ENCODE measurements at regions not wholly inside any gene's neighbourhood (a gene's known extent, or its start where the extent isn't known, plus 50 kb on each side); places are given as distances from the start of the nearest gene placed in this dataset.

DNA sequence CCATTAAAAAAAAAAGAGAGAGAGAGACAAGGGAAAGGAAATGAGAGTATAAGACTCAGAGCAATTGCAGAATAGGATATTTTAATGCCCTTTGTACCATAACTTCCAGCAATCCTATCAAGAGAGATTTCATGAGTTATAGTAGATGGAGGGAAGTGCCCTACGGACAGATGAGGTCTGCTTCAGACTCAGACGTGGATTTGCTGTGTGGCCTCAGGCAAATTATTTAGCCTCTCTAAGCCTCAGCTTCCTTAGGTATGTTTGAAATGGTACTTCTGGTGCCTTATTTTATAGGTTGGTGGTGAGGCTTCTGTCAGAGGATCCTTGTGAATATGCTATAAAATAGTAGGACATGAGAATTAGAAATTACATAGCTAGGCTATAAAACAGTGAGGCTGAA, 448.2 kb downstream of the EDEM1 start:
- Histone ChIP-seq H4K20me1 (ENCODE audit: insufficient read depth, low read length) (no peaks in the 10 kb centered on the region), H3K9me3 (ENCODE audit: low read length) (no peaks in the 10 kb centered on the region), H3K9ac (ENCODE audit: insufficient read depth, low read depth, low read length) (no peak overlapping the region), H3K4me2 (ENCODE audit: low read depth, low read length) (no peak overlapping the region), H3K79me2 (ENCODE audit: insufficient read depth, low read length) (no peaks in the 10 kb centered on the region), H2AFZ (ENCODE audit: low read length) (no peak overlapping the region), H3K36me3 (replicated peaks in 1 of 2; ENCODE audit: control insufficient read depth in 1 of 2, insufficient read depth in 2 of 2, low read length in 2 of 2) (no peaks in the 10 kb centered on the region), H3K27me3 (ENCODE audit: control insufficient read depth in 1 of 2, insufficient read depth in 2 of 2, low read length in 2 of 2) (no peaks in the 10 kb centered on the region), H3K4me1 (ENCODE audit: insufficient read depth, low read length) (no peaks in the 10 kb centered on the region), H3K27ac (ENCODE audit: extremely low read length, insufficient read depth, low read length) (no peak overlapping the region), H3K4me3 (replicated peaks in 1 of 3; ENCODE audit: insufficient read depth in 1 of 3, low read depth in 2 of 3, low read length in 3 of 3) (no peak overlapping the region)
- ATAC-seq (no peak), FAIRE-seq (no peak), DNase-seq (ENCODE audit: low spot score) (no peak)
- CTCF ChIA-PET (ENCODE audit: low intra/inter-chr PET ratio, low total read pairs), result no interaction called here
- POLR2A ChIA-PET, result no interaction called here
- no TSS peak for BruUV-seq (replicated peaks)
- in situ Hi-C loops (cut with HindIII; ENCODE audit: extremely low pct_ligation_motif_present, low pct_unique_long_range_greater_than_20kb), result no loop called here
- intact Hi-C loops (cut with micrococcal nuclease; ENCODE audit: unreplicated experiment), result no loop called here
- TF ChIP-seq HNF1A (IDR thresholded peaks at IDR 0.05; ENCODE audit: low read depth) (no peak), HNF1A (CRISPR knock-in tag; IDR thresholded peaks at IDR 0.05; ENCODE audit: borderline replicate concordance) (no peak), YEATS4 (CRISPR knock-in tag; IDR thresholded peaks at IDR 0.05; ENCODE audit: borderline replicate concordance) (no peak), ETS1 (CRISPR knock-in tag; IDR thresholded peaks at IDR 0.05) (no peak), ELF4 (CRISPR knock-in tag; IDR thresholded peaks at IDR 0.05; ENCODE audit: borderline replicate concordance) (no peak), NCOA1 (CRISPR knock-in tag; IDR thresholded peaks at IDR 0.05) (no peak), MAF1 (CRISPR knock-in tag; IDR thresholded peaks at IDR 0.05; ENCODE audit: borderline replicate concordance) (no peak)
- WGBS (ENCODE audit: low lambda C conversion rate), result 5% methylated on average over 2 of the region's 2 CpGs
